Stimulated activated CD8-positive, alpha-beta memory T cell treated with anti-CD3 and anti-CD28 coated beads, Interleukin-12 subunit alpha, Interleukin-12 subunit beta, amount 100 ng/mL, for 1 hour (primary cell): ENCODE measurements at regions not wholly inside any gene's neighbourhood (a gene's known extent, or its start where the extent isn't known, plus 50 kb on each side); places are given as distances from the start of the nearest gene placed in this dataset.
"Not testable (repeated sequence)": the region's sequence is repeated elsewhere in the genome, so short reads cannot be mapped to it uniquely, and the experiment has no call there.

ENCODE experiments used
- DNase-seq: peaks from one replicate; pipeline ENCODE4 v3.0.0-alpha.2; 2020; ENCODE audit warnings: low read depth

GRCh38 chr14:101634850-101635748 is 73.8 kb downstream of the DIO3 start:
- DNase-seq = no peak

- DNase-seq = no peak
Observed at GRCh38 chr14:101635749-101636560, 74.7 kb downstream of the DIO3 start.

GRCh38 chr14:101639241-101639833 is 78.0 kb downstream of the DIO3 start:
- DNase-seq = no peak

GRCh38 chr14:101643651-101644050 is 82.4 kb downstream of the DIO3 start:
- DNase-seq = no peak

- no peak for DNase-seq
Observed at GRCh38 chr14:101654051-101654450, 92.8 kb downstream of the DIO3 start.

- no peak for DNase-seq
Observed at GRCh38 chr14:101657372-101657771, 96.1 kb downstream of the DIO3 start.

GRCh38 chr14:101665478-101666078 is 95.9 kb upstream of the PPP2R5C start:
- peak; percentile 4 for DNase-seq

- DNase-seq = no peak
Observed at GRCh38 chr14:101666264-101666663, 95.2 kb upstream of the PPP2R5C start.

GRCh38 chr14:101669629-101670028 is 91.9 kb upstream of the PPP2R5C start:
- DNase-seq = no peak

GRCh38 chr14:101673873-101674272 is 87.6 kb upstream of the PPP2R5C start:
- DNase-seq = no peak

- DNase-seq = not testable (repeated sequence)
Observed at GRCh38 chr14:101675835-101676234, 85.7 kb upstream of the PPP2R5C start.

- DNase-seq = not testable (repeated sequence)
Observed at GRCh38 chr14:101677912-101678327, 83.6 kb upstream of the PPP2R5C start.

GRCh38 chr14:101681795-101682194 is 79.7 kb upstream of the PPP2R5C start:
- no peak for DNase-seq

- no peak for DNase-seq
Observed at GRCh38 chr14:101683365-101683764, 78.1 kb upstream of the PPP2R5C start.

GRCh38 chr14:101687756-101688546 is 73.6 kb upstream of the PPP2R5C start:
- DNase-seq = no peak

GRCh38 chr14:101689039-101689501 is 72.4 kb upstream of the PPP2R5C start:
- DNase-seq = no peak

- DNase-seq = not testable (repeated sequence)
Observed at GRCh38 chr14:101689966-101690365, 71.5 kb upstream of the PPP2R5C start.

GRCh38 chr14:101695659-101696058 is 65.8 kb upstream of the PPP2R5C start:
- no peak for DNase-seq

GRCh38 chr14:101704140-101704539 is 57.4 kb upstream of the PPP2R5C start:
- DNase-seq = no peak

GRCh38 chr14:101705733-101706508 is 55.6 kb upstream of the PPP2R5C start:
- DNase-seq = no peak
